ENCODE measurements at regions not wholly inside any gene's neighbourhood (a gene's known extent, or its start where the extent isn't known, plus 50 kb on each side); places are given as distances from the start of the nearest gene placed in this dataset.

GRCh38 chr11:26793487-26793886 lies 71.6 kb upstream of the SLC5A12 start:
- H3K4me3 ChIP-seq = no peak overlapping the region
- intact Hi-C loops (cut with DNase I) = no loop called here
- 57 to 68% (median 61%) methylated on average over 3 of the region's 3 CpGs for WGBS, 4 donors

DNA sequence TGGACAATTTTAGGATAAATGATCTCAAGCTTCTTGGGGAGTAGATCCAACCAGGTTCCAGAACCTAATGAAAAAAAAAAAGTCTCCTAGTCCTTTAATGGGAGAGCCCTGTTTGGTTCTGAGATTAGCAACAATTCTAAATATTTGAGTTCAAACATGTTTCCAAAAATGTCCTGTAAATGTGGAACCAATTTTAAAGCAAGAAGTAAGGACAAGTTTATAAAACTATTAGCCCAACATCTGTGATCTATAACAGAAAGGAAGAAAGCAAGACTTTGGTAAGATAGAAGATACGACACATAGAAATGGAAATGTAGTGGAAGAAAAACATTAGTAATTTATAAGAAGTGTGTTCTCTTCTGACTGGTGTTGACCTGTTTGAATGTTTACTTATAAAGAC lies 79.7 kb upstream of the SLC5A12 start:
- WGBS, 4 donors = 89 to 96% (median 93%) methylated on average over 1 of the region's 1 CpG
- no peak for ATAC-seq
- Histone ChIP-seq H3K9me3 (peaks cover 0 to 15% (median 3%) of the 10 kb centered on the region in 12 donors), H3K36me3 (no peaks in the 10 kb centered on the region), H3K27me3 (no peaks in the 10 kb centered on the region), H3K27ac (no peak overlapping the region), H3K4me3 (no peak overlapping the region), H3K4me1 (no peaks in the 10 kb centered on the region)
- TF ChIP-seq POLR2A (IDR thresholded peaks at IDR 0.05) = no peak
- no peak for TF ChIP-seq CTCF (IDR thresholded peaks at IDR 0.05)
- intact Hi-C loops (cut with DNase I) = no loop called here
- no peak for DNase-seq

More at GRCh38 chr11:26793487-26793886, 71.6 kb upstream of the SLC5A12 start:
- no peaks in the 10 kb centered on the region for H3K36me3 ChIP-seq
- no peaks in the 10 kb centered on the region for H3K9me3 ChIP-seq
- H3K27me3 ChIP-seq = no peaks in the 10 kb centered on the region
- no peaks in the 10 kb centered on the region for H3K4me1 ChIP-seq
- ATAC-seq = no peak
- no peak overlapping the region for H3K27ac ChIP-seq
- DNase-seq = no peak
- TF ChIP-seq POLR2A (IDR thresholded peaks at IDR 0.05) (no peak), CTCF (IDR thresholded peaks at IDR 0.05) (no peak)

- Histone ChIP-seq H3K4me3 (no peak overlapping the region), H3K27me3 (no peaks in the 10 kb centered on the region), H3K27ac (no peak overlapping the region), H3K9me3 (peaks cover 0 to 15% (median 3%) of the 10 kb centered on the region in 12 donors), H3K36me3 (no peaks in the 10 kb centered on the region), H3K4me1 (no peaks in the 10 kb centered on the region)
- TF ChIP-seq POLR2A (IDR thresholded peaks at IDR 0.05) (no peak), CTCF (IDR thresholded peaks at IDR 0.05) (no peak)
- ATAC-seq (no peak), DNase-seq (no peak)
- intact Hi-C loops (cut with DNase I) = no loop called here
Measured at GRCh38 chr11:26805001-26805400, 83.1 kb upstream of the SLC5A12 start.

DNA sequence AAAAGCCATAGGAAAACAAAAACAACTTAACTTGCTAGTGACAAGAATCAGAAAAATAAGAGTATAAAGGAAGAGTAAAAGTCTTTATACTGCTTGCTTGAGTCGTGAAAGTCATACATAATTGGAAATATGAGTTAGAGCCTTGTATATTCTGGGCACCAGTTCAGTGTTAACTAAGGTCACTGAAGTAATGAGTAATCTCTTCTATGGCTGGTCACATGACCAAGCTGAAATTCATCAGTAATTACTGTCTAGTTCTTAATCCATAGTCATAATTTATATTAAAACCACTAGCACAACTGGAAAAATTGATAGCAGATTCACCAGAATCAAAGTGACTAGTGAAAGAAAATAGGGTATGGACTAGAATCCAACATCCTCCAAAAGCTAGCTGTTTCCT lies 84.4 kb upstream of the SLC5A12 start:
- peaks cover 0 to 15% (median 3%) of the 10 kb centered on the region in 12 donors for H3K9me3 ChIP-seq
- no peaks in the 10 kb centered on the region for H3K27me3 ChIP-seq
- DNase-seq (no peak), ATAC-seq (no peak)
- H3K27ac ChIP-seq = no peak overlapping the region
- TF ChIP-seq POLR2A (IDR thresholded peaks at IDR 0.05) (no peak), CTCF (IDR thresholded peaks at IDR 0.05) (no peak)
- WGBS, 4 donors = 49 to 84% (median 69%) methylated on average over 1 of the region's 1 CpG
- no peaks in the 10 kb centered on the region for H3K4me1 ChIP-seq
- no peak overlapping the region for H3K4me3 ChIP-seq
- intact Hi-C loops (cut with DNase I) = no loop called here
- H3K36me3 ChIP-seq = no peaks in the 10 kb centered on the region

Measured in heart left ventricle (tissue), 16 donors.